GM12864 (cell line): ENCODE measurements at regions not wholly inside any gene's neighbourhood (a gene's known extent, or its start where the extent isn't known, plus 50 kb on each side); places are given as distances from the start of the nearest gene placed in this dataset.
"Not testable (repeated sequence)": the region's sequence is repeated elsewhere in the genome, so short reads cannot be mapped to it uniquely, and the experiment has no call there.

ENCODE experiments used
- DNase-seq: peaks from one replicate; pipeline ENCODE4 v3.0.0-alpha.2; 2011; ENCODE audit warnings: low read depth
- H3K4me3 ChIP-seq: 2 replicates; pipeline ENCODE4 v1.5.1; 2011; ENCODE audit warnings: mild to moderate bottlenecking, low read depth, low read length, control low read depth
- CTCF ChIP-seq: IDR thresholded peaks from 2 replicates; pipeline ENCODE4 v1.5.1; 2011; ENCODE audit warnings: low read depth, mild to moderate bottlenecking, moderate library complexity, low read length, control low read depth, inconsistent platforms; ENCODE audit errors: missing control alignments

- no peak overlapping the region for H3K4me3 ChIP-seq
- no peak for DNase-seq
- no peak for TF ChIP-seq CTCF
Measured at GRCh38 chr2:182597570-182598295, 118.3 kb upstream of the DNAJC10 start.

DNA sequence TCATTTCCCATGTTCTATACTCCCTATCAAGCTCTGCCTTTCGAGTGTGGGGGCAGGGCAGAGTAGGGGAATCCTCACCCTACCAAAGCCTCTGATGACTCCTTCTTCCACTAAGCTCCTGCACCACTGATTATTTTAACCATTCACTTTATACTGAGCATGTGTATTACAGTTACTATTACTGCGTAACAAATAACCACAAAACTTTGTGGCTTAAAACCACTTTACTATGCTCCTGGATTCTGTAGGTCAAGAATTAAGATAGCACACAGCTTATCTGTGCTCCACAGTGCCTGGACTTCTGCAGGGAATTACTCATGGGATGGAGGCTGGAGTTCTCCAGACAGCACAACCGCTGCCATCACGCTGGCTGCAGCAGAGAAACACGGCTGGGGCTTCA is 117.4 kb upstream of the DNAJC10 start:
- no peak for DNase-seq
- no peak overlapping the region for H3K4me3 ChIP-seq
- TF ChIP-seq CTCF, result no peak

GRCh38 chr2:182605166-182605565 is 110.9 kb upstream of the DNAJC10 start:
- TF ChIP-seq CTCF, result no peak
- DNase-seq, result no peak
- H3K4me3 ChIP-seq, result no peak overlapping the region

DNA sequence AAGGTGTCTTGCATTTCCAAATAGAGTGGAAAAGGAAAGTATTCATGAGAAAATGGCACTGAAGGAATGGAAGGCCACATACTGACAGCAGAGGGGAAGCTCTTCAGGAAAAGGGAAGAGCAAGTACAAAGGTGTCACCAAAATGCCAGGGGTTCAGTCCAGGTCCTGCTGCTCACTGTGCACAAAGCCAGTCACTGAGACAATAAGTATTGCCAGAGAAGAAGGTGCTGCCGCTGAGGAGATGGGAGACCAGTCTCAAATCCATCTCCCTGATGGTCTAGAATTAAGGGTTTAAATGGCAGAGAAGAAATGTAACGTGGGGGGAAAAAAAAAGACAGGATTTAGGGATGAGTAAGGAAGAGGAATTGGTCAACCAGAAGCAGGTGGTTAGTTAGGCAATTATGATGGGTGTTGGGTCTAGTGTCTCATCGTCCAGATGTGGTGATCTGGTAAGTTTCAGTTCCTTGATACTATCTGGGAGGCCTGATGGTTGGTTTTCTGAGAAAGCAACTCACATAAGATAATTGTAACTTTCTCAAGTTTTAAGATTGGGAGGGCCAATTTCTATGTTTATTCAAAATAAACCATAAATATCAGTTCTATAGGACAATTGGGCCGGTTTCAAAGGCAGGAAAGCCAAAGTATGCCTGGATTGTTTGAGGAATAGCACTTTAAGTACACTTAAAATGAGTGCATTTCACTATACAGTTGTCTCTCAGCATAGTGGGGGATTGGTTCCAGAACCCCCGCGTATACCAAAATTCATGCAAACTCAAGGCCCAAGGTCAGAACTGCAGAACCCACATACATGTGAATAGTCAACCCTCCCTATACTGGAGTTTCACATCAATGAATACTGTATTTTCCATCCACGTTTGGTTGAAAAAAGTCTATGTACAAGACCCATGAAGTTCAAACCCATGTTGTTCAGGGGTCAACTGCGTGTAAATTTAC is 109.1 kb upstream of the DNAJC10 start:
- DNase-seq, result no peak
- H3K4me3 ChIP-seq, result no peak overlapping the region
- TF ChIP-seq CTCF, result no peak

GRCh38 chr2:182608181-182608845 is 107.7 kb upstream of the DNAJC10 start:
- no peak for DNase-seq
- no peak for TF ChIP-seq CTCF
- no peak overlapping the region for H3K4me3 ChIP-seq

DNA sequence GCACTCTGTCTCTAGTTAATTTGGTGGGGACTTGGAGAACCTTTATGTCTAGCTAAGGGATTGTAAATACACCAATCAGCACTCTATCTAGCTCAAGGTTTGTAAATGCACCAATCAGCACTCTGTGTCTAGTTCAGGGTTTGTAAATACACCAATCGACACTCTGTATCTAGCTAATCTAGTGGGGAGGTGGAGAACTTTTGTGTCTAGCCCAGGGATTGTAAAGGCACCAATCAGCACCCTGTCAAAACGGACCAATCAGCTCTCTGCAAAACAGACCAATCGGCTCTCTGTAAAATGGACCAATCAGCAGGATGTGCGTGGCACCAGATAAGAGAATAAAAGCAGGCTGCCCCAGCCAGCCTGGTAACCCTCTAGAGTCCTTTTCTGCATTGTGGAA is 107.1 kb upstream of the DNAJC10 start:
- not testable (repeated sequence) for H3K4me3 ChIP-seq, DNase-seq

GRCh38 chr2:182610231-182610630 is 105.8 kb upstream of the DNAJC10 start:
- no peak for DNase-seq
- H3K4me3 ChIP-seq, result no peak overlapping the region
- no peak for TF ChIP-seq CTCF
